ENCODE measurements at regions not wholly inside any gene's neighbourhood (a gene's known extent, or its start where the extent isn't known, plus 50 kb on each side); places are given as distances from the start of the nearest gene placed in this dataset.

DNA sequence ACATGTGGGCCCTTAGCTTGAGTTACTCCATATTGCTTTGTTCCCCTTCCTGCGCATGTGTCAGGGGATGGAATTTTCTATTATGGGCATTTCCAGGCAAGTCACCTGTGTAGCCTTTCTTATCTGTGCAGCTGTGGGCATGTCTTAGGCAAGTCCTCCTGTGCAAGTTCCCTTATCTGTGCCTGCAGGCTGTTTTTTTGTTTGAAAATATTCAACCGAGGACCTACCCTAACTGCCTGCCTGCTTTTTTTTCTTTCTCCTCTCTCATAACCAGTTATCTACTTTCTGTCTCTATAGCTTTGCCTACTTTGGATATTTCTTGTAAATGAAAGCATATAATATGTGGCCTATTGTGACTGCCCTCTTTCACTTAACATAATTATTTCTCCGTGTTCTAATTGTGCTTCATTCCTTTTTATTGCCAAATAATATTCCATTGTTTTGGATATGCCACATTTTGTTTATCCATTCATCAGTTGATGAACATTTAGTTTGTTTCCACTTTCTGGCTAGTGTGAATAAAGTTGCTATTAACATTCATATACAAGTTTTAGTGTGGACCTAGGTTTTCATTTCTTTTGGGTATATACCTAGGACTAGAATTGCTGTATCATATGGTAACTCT, 83.6 kb upstream of the CADM1 start:
- TF ChIP-seq BHLHE40 (IDR thresholded peaks at IDR 0.05; ENCODE audit: low read length): no peak
- TF ChIP-seq, protein P1, sequence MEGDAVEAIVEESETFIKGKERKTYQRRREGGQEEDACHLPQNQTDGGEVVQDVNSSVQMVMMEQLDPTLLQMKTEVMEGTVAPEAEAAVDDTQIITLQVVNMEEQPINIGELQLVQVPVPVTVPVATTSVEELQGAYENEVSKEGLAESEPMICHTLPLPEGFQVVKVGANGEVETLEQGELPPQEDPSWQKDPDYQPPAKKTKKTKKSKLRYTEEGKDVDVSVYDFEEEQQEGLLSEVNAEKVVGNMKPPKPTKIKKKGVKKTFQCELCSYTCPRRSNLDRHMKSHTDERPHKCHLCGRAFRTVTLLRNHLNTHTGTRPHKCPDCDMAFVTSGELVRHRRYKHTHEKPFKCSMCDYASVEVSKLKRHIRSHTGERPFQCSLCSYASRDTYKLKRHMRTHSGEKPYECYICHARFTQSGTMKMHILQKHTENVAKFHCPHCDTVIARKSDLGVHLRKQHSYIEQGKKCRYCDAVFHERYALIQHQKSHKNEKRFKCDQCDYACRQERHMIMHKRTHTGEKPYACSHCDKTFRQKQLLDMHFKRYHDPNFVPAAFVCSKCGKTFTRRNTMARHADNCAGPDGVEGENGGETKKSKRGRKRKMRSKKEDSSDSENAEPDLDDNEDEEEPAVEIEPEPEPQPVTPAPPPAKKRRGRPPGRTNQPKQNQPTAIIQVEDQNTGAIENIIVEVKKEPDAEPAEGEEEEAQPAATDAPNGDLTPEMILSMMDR (CRISPR knock-in tag; IDR thresholded peaks at IDR 0.05): no peak
- TF ChIP-seq ZNF205 (CRISPR knock-in tag; IDR thresholded peaks at IDR 0.05): no peak
- no peak for TF ChIP-seq ZZZ3 (CRISPR knock-in tag; IDR thresholded peaks at IDR 0.05; ENCODE audit: borderline replicate concordance)
- no peak for TF ChIP-seq TFE3 (CRISPR knock-in tag; IDR thresholded peaks at IDR 0.05)
- TF ChIP-seq HNF4A (CRISPR knock-in tag; IDR thresholded peaks at IDR 0.05): no peak
- TF ChIP-seq, protein P2, sequence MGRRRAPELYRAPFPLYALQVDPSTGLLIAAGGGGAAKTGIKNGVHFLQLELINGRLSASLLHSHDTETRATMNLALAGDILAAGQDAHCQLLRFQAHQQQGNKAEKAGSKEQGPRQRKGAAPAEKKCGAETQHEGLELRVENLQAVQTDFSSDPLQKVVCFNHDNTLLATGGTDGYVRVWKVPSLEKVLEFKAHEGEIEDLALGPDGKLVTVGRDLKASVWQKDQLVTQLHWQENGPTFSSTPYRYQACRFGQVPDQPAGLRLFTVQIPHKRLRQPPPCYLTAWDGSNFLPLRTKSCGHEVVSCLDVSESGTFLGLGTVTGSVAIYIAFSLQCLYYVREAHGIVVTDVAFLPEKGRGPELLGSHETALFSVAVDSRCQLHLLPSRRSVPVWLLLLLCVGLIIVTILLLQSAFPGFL (CRISPR knock-in tag; IDR thresholded peaks at IDR 0.05): no peak
- TF ChIP-seq ESRRA (CRISPR knock-in tag; IDR thresholded peaks at IDR 0.05; ENCODE audit: low read depth): no peak
- no peak for TF ChIP-seq POLR2A (IDR thresholded peaks at IDR 0.05; ENCODE audit: insufficient read depth in 1 of 2, low read depth in 2 of 2, low read length in 2 of 2)
- no peak for TF ChIP-seq TOE1 (CRISPR knock-in tag; IDR thresholded peaks at IDR 0.05)
- TF ChIP-seq JARID2 (CRISPR knock-in tag; IDR thresholded peaks at IDR 0.05; ENCODE audit: insufficient replicate concordance): no peak
- TF ChIP-seq ZFP1 (CRISPR knock-in tag; IDR thresholded peaks at IDR 0.05): no peak
- no peak for TF ChIP-seq GTF2F1 (IDR thresholded peaks at IDR 0.05; ENCODE audit: low read length)
- TF ChIP-seq EEA1 (CRISPR knock-in tag; IDR thresholded peaks at IDR 0.05; ENCODE audit: borderline replicate concordance): no peak

Data from HepG2 (cell line).